NCI-H2029 (cell line): ENCODE measurements at regions not wholly inside any gene's neighbourhood (a gene's known extent, or its start where the extent isn't known, plus 50 kb on each side); places are given as distances from the start of the nearest gene placed in this dataset.

ENCODE experiments used
- DNase-seq: peaks from one replicate; lab custom pipeline; 2025; lab: John Stamatoyannopoulos, UW

- DNase-seq: no peak
These were observed 92.1 kb upstream of the IER5L start for GRCh38 chr9:129270205-129270604.

- DNase-seq: no peak
These were observed 89.1 kb upstream of the IER5L start for GRCh38 chr9:129267141-129267540.

GRCh38 chr9:129266536-129266935 lies 88.5 kb upstream of the IER5L start:
- no peak for DNase-seq

- DNase-seq: no peak
These were observed 86.3 kb upstream of the IER5L start for GRCh38 chr9:129264388-129264787.

- no peak for DNase-seq
These were observed 85.8 kb upstream of the IER5L start for GRCh38 chr9:129263836-129264235.

GRCh38 chr9:129262261-129262660 lies 84.2 kb upstream of the IER5L start:
- DNase-seq: no peak

- no peak for DNase-seq
These were observed 81.3 kb upstream of the IER5L start for GRCh38 chr9:129259375-129259774.

GRCh38 chr9:129258823-129259301 lies 80.8 kb upstream of the IER5L start:
- DNase-seq: no peak

GRCh38 chr9:129258124-129258822 lies 80.2 kb upstream of the IER5L start:
- peak; percentile 88 for DNase-seq

GRCh38 chr9:129256959-129257713 lies 79.1 kb upstream of the IER5L start:
- DNase-seq: no peak

GRCh38 chr9:129254566-129255287 lies 76.7 kb upstream of the IER5L start:
- no peak for DNase-seq

GRCh38 chr9:129253803-129254381 lies 75.8 kb upstream of the IER5L start:
- no peak for DNase-seq

GRCh38 chr9:129252937-129253802 lies 75.1 kb upstream of the IER5L start:
- no peak for DNase-seq

- no peak for DNase-seq
These were observed 72.7 kb upstream of the IER5L start for GRCh38 chr9:129250786-129251185.

GRCh38 chr9:129247285-129248153 lies 69.5 kb upstream of the IER5L start:
- no peak for DNase-seq

- DNase-seq: no peak
These were observed 67.2 kb upstream of the IER5L start for GRCh38 chr9:129245276-129245675.

GRCh38 chr9:129242971-129243561 lies 65.0 kb upstream of the IER5L start:
- DNase-seq: peak; percentile 66

- no peak for DNase-seq
These were observed 64.3 kb upstream of the IER5L start for GRCh38 chr9:129242191-129242941.

GRCh38 chr9:129241725-129242124 lies 63.7 kb upstream of the IER5L start:
- no peak for DNase-seq
